ENCODE measurements at regions not wholly inside any gene's neighbourhood (a gene's known extent, or its start where the extent isn't known, plus 50 kb on each side); places are given as distances from the start of the nearest gene placed in this dataset.

GRCh38 chr10:4561296-4561695 is 264.7 kb upstream of the AKR1E2 start:
- Histone ChIP-seq H3K27ac (ENCODE audit: control insufficient read depth, insufficient read depth, low read length) (no peak overlapping the region), H3K36me3 (ENCODE audit: control insufficient read depth in 2 of 2, extremely low read depth in 1 of 2, insufficient read depth in 2 of 2, low read length in 2 of 2) (no peaks in the 10 kb centered on the region), H2AFZ (ENCODE audit: control insufficient read depth, low read length) (no peak overlapping the region), H3K9me1 (ENCODE audit: control insufficient read depth, extremely low read depth, insufficient read depth, low read length) (no peaks in the 10 kb centered on the region), H3K4me1 (ENCODE audit: control insufficient read depth, extremely low read depth, insufficient read depth, low read length) (no peaks in the 10 kb centered on the region), H3K9ac (ENCODE audit: control insufficient read depth, extremely low read depth, insufficient read depth, low read length) (no peak overlapping the region), H3K9me3 (ENCODE audit: control insufficient read depth, low read depth, low read length) (no peaks in the 10 kb centered on the region), H3K79me2 (ENCODE audit: control insufficient read depth, insufficient read depth, low read length) (no peaks in the 10 kb centered on the region), H3K4me2 (ENCODE audit: control insufficient read depth, extremely low read depth, insufficient read depth, low read depth, low read length) (no peak overlapping the region), H3K4me3 (ENCODE audit: control insufficient read depth in 2 of 3, extremely low read depth in 1 of 3, insufficient read depth in 2 of 3, low read depth in 1 of 3, low read length in 3 of 3) (no peak overlapping the region), H3K27me3 (ENCODE audit: control insufficient read depth, extremely low read depth, insufficient read depth, low read length) (no peaks in the 10 kb centered on the region), H4K20me1 (ENCODE audit: control insufficient read depth, extremely low read depth, insufficient read depth, low read length) (no peaks in the 10 kb centered on the region)
- TF ChIP-seq EZH2 (IDR thresholded peaks at IDR 0.05; ENCODE audit: low read length) (no peak), CTCF (optimal IDR thresholded peaks at IDR 0.05 in 1 of 3, IDR thresholded peaks at IDR 0.05 in 1 of 3, conservative IDR thresholded peaks at IDR 0.05 in 1 of 3; ENCODE audit: extremely low read depth in 1 of 3, insufficient read depth in 2 of 3, low read length in 3 of 3) (no peak)
- FAIRE-seq (no peak), DNase-seq (ENCODE audit: low read depth, low spot score) (no peak)
- dilution Hi-C loops (cut with MboI; ENCODE audit: extremely low pct_ligation_motif_present, low sequenced_read_pairs): no loop called here

GRCh38 chr10:4557469-4557868 is 268.5 kb upstream of the AKR1E2 start:
- H3K79me2 ChIP-seq (ENCODE audit: control insufficient read depth, insufficient read depth, low read length): no peaks in the 10 kb centered on the region
- no peak for FAIRE-seq
- no peak overlapping the region for H3K4me2 ChIP-seq (ENCODE audit: control insufficient read depth, extremely low read depth, insufficient read depth, low read depth, low read length)
- no peak overlapping the region for H2AFZ ChIP-seq (ENCODE audit: control insufficient read depth, low read length)
- no peak overlapping the region for H3K9ac ChIP-seq (ENCODE audit: control insufficient read depth, extremely low read depth, insufficient read depth, low read length)
- no peak for DNase-seq (ENCODE audit: low read depth, low spot score)
- TF ChIP-seq CTCF (optimal IDR thresholded peaks at IDR 0.05 in 1 of 3, IDR thresholded peaks at IDR 0.05 in 1 of 3, conservative IDR thresholded peaks at IDR 0.05 in 1 of 3; ENCODE audit: extremely low read depth in 1 of 3, insufficient read depth in 2 of 3, low read length in 3 of 3) (no peak), EZH2 (IDR thresholded peaks at IDR 0.05; ENCODE audit: low read length) (no peak)
- no peak overlapping the region for H3K27ac ChIP-seq (ENCODE audit: control insufficient read depth, insufficient read depth, low read length)
- H4K20me1 ChIP-seq (ENCODE audit: control insufficient read depth, extremely low read depth, insufficient read depth, low read length): no peaks in the 10 kb centered on the region
- H3K4me3 ChIP-seq (ENCODE audit: control insufficient read depth in 2 of 3, extremely low read depth in 1 of 3, insufficient read depth in 2 of 3, low read depth in 1 of 3, low read length in 3 of 3): no peak overlapping the region
- dilution Hi-C loops (cut with MboI; ENCODE audit: extremely low pct_ligation_motif_present, low sequenced_read_pairs): no loop called here
- H3K9me1 ChIP-seq (ENCODE audit: control insufficient read depth, extremely low read depth, insufficient read depth, low read length): no peaks in the 10 kb centered on the region
- no peaks in the 10 kb centered on the region for H3K9me3 ChIP-seq (ENCODE audit: control insufficient read depth, low read depth, low read length)
- H3K4me1 ChIP-seq (ENCODE audit: control insufficient read depth, extremely low read depth, insufficient read depth, low read length): no peaks in the 10 kb centered on the region
- H3K27me3 ChIP-seq (ENCODE audit: control insufficient read depth, extremely low read depth, insufficient read depth, low read length): no peaks in the 10 kb centered on the region
- H3K36me3 ChIP-seq (ENCODE audit: control insufficient read depth in 2 of 2, extremely low read depth in 1 of 2, insufficient read depth in 2 of 2, low read length in 2 of 2): no peaks in the 10 kb centered on the region

Data from keratinocyte (primary cell).